Esophagus squamous epithelium (tissue), 4 donors: ENCODE measurements at regions not wholly inside any gene's neighbourhood (a gene's known extent, or its start where the extent isn't known, plus 50 kb on each side); places are given as distances from the start of the nearest gene placed in this dataset.

Source experiments
- CTCF ChIP-seq, 6 experiments: fragments of 450-650 bp in 4 of 6; fragments of 200-600 bp in 2 of 6; sonication (generic) in 2 of 6; IDR thresholded peaks; one replicate each; pipeline ENCODE4 v1.5.1; 2016 to 2019; ENCODE audit warnings: antibody characterized with exemption in 6 of 6, mild to moderate bottlenecking in 4 of 6, moderate library complexity in 4 of 6
- POLR2A ChIP-seq, 4 donors: fragments of 450-650 bp; IDR thresholded peaks; one replicate each; pipeline ENCODE4 v1.6.1; 2017; ENCODE audit warnings: antibody characterized with exemption in 4 of 4, mild to moderate bottlenecking in 4 of 4, moderate library complexity in 3 of 4

GRCh38 chr5:27381686-27382085 is 343.3 kb upstream of the CDH9 start:
- TF ChIP-seq POLR2A (IDR thresholded peaks at IDR 0.05) (no peak), CTCF (IDR thresholded peaks at IDR 0.05) (no peak)
